Upper lobe of left lung (tissue), 4 donors: ENCODE measurements at regions not wholly inside any gene's neighbourhood (a gene's known extent, or its start where the extent isn't known, plus 50 kb on each side); places are given as distances from the start of the nearest gene placed in this dataset.

Experiments used
- EP300 ChIP-seq, 4 donors: sonication (generic); formaldehyde crosslinking; IDR thresholded peaks; one replicate each; pipeline ENCODE4 v1.5.1; 2017; ENCODE audit warnings: antibody characterized with exemption in 4 of 4, control low read depth in 2 of 4
- POLR2A ChIP-seq, 4 donors: fragments of 450-650 bp; IDR thresholded peaks; one replicate each; pipeline ENCODE4 v1.5.1; 2016 to 2017; ENCODE audit warnings: antibody characterized with exemption in 4 of 4, mild to moderate bottlenecking in 2 of 4
- POLR2AphosphoS5 ChIP-seq, 2 donors: sonication (generic); formaldehyde crosslinking; IDR thresholded peaks; one replicate each; pipeline ENCODE4 v1.5.1; 2017; ENCODE audit warnings: antibody characterized with exemption in 2 of 2
- TF ChIP-seq, protein P1 (sequence below), 6 experiments: fragments of 450-650 bp in 4 of 6; fragments of 200-600 bp in 2 of 6; sonication (generic) in 2 of 6; IDR thresholded peaks; one replicate each; pipeline ENCODE4 v1.5.1; 2016 to 2019; ENCODE audit warnings: antibody characterized with exemption in 6 of 6

DNA sequence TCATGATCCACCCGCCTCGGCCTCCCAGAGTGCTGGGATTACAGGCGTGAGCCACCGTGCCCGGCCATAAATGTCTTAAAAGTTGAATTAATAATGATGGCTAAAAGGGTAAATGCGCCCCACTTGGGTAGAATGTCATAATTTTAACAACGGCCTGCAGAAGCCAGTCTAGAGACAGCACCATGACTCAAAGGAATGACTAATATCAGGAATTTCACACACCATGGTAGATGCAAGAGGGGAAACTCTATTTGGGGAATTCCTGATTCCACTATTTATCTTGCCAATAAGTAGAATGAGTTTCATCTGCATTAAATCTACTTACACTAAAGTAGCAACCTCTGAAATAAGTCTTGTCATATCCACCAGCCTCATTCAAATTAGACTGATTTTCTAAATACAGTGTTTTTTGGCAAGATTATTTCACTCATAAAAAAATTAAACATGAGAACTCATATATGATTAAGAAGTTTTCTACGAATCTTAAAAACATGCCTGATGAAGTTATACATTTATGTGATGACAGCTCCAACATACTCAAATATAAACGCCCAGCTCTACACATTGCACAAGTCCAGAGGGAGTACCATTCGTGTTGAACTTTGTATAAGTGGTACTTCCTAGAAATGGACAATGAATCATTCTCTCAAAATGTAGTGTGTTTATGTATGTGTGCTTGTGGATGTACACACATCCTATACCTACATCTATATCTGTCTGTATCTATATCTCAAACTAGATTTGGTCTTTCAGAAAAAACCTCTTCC lies 309.7 kb downstream of the IRS1 start:
- TF ChIP-seq, protein P1, sequence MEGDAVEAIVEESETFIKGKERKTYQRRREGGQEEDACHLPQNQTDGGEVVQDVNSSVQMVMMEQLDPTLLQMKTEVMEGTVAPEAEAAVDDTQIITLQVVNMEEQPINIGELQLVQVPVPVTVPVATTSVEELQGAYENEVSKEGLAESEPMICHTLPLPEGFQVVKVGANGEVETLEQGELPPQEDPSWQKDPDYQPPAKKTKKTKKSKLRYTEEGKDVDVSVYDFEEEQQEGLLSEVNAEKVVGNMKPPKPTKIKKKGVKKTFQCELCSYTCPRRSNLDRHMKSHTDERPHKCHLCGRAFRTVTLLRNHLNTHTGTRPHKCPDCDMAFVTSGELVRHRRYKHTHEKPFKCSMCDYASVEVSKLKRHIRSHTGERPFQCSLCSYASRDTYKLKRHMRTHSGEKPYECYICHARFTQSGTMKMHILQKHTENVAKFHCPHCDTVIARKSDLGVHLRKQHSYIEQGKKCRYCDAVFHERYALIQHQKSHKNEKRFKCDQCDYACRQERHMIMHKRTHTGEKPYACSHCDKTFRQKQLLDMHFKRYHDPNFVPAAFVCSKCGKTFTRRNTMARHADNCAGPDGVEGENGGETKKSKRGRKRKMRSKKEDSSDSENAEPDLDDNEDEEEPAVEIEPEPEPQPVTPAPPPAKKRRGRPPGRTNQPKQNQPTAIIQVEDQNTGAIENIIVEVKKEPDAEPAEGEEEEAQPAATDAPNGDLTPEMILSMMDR (IDR thresholded peaks at IDR 0.05) = no peak
- TF ChIP-seq POLR2A (IDR thresholded peaks at IDR 0.05) = no peak
- TF ChIP-seq POLR2AphosphoS5 (IDR thresholded peaks at IDR 0.05) = no peak
- TF ChIP-seq EP300 (IDR thresholded peaks at IDR 0.05) = no peak
